ENCODE measurements at regions not wholly inside any gene's neighbourhood (a gene's known extent, or its start where the extent isn't known, plus 50 kb on each side); places are given as distances from the start of the nearest gene placed in this dataset.

- no peak for TF ChIP-seq CBX5 (IDR thresholded peaks at IDR 0.05; ENCODE audit: low read depth, low read length)
- TF ChIP-seq, protein P1, sequence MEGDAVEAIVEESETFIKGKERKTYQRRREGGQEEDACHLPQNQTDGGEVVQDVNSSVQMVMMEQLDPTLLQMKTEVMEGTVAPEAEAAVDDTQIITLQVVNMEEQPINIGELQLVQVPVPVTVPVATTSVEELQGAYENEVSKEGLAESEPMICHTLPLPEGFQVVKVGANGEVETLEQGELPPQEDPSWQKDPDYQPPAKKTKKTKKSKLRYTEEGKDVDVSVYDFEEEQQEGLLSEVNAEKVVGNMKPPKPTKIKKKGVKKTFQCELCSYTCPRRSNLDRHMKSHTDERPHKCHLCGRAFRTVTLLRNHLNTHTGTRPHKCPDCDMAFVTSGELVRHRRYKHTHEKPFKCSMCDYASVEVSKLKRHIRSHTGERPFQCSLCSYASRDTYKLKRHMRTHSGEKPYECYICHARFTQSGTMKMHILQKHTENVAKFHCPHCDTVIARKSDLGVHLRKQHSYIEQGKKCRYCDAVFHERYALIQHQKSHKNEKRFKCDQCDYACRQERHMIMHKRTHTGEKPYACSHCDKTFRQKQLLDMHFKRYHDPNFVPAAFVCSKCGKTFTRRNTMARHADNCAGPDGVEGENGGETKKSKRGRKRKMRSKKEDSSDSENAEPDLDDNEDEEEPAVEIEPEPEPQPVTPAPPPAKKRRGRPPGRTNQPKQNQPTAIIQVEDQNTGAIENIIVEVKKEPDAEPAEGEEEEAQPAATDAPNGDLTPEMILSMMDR (IDR thresholded peaks at IDR 0.05; ENCODE audit: control extremely low read depth in 1 of 3, insufficient read depth in 1 of 3, low read depth in 1 of 3, low read length in 3 of 3): no peak
- no peak for TF ChIP-seq JUND (IDR thresholded peaks at IDR 0.05; ENCODE audit: low read length)
- TF ChIP-seq FOSL1 (IDR thresholded peaks at IDR 0.05; ENCODE audit: insufficient read depth, low read depth, low read length): no peak
- TF ChIP-seq EP300 (IDR thresholded peaks at IDR 0.05; ENCODE audit: borderline replicate concordance in 1 of 2, low read depth in 2 of 2, low read length in 2 of 2): no peak
- no peak for TF ChIP-seq JUN (IDR thresholded peaks at IDR 0.05; ENCODE audit: low read depth, low read length)
- TF ChIP-seq TAF1 (IDR thresholded peaks at IDR 0.05; ENCODE audit: low read depth, low read length): no peak
- TF ChIP-seq EZH2 (IDR thresholded peaks at IDR 0.05; ENCODE audit: low read depth, low read length, severe bottlenecking): no peak
- TF ChIP-seq POLR2AphosphoS5 (IDR thresholded peaks at IDR 0.05; ENCODE audit: low read depth, low read length): no peak
- no peak for TF ChIP-seq PHF8 (conservative IDR thresholded peaks at IDR 0.05; ENCODE audit: low read depth, low read length)
- TF ChIP-seq HDAC6 (IDR thresholded peaks at IDR 0.05; ENCODE audit: low read depth, low read length): no peak
- no peak for TF ChIP-seq MAFK (IDR thresholded peaks at IDR 0.05; ENCODE audit: low read depth, low read length)
- TF ChIP-seq RBBP5 (IDR thresholded peaks at IDR 0.05; ENCODE audit: borderline replicate concordance, low read depth, low read length): no peak
Measured at GRCh38 chr1:40926441-40926840, 53.1 kb upstream of the CTPS1 start.

Measured in H1 (cell line).